ENCODE measurements at regions not wholly inside any gene's neighbourhood (a gene's known extent, or its start where the extent isn't known, plus 50 kb on each side); places are given as distances from the start of the nearest gene placed in this dataset.

- TF ChIP-seq EZH2 (IDR thresholded peaks at IDR 0.05; ENCODE audit: low read length, missing control alignments) (no peak), CTCF (conservative IDR thresholded peaks at IDR 0.05 in 1 of 2, IDR thresholded peaks at IDR 0.05 in 1 of 2; ENCODE audit: low read depth in 1 of 2, low read length in 2 of 2) (no peak)
These were observed 103.2 kb upstream of the TMEM106B start for GRCh38 chr7:12107841-12108254.

All from fibroblast of lung (primary cell).